HepG2 (cell line): ENCODE measurements at regions not wholly inside any gene's neighbourhood (a gene's known extent, or its start where the extent isn't known, plus 50 kb on each side); places are given as distances from the start of the nearest gene placed in this dataset.

Experiments
- BORCS8-MEF2B ChIP-seq: sonication (generic); formaldehyde crosslinking; IDR thresholded peaks from 2 replicates; pipeline ENCODE4 v1.8.0; 2022; ENCODE audit warnings: mild to moderate bottlenecking, missing genetic modification reagents
- CTCF ChIP-seq: sonication (generic); formaldehyde crosslinking; IDR thresholded peaks from 2 replicates; pipeline ENCODE4 v1.5.0; 2020; ENCODE audit warnings: mild to moderate bottlenecking, missing genetic modification reagents, moderate library complexity
- E2F2 ChIP-seq: sonication (generic); formaldehyde crosslinking; IDR thresholded peaks from 2 replicates; pipeline ENCODE4 v1.4.0; 2020; ENCODE audit warnings: missing genetic modification reagents, borderline replicate concordance
- FOXP1 ChIP-seq, 2 experiments: fragments of 450-650 bp in 1 of 2; IDR thresholded peaks; 2 replicates each; pipeline ENCODE4 v1.6.1; 2017 to 2018; ENCODE audit warnings: antibody characterized with exemption in 1 of 2
- IKZF4 ChIP-seq: sonication (generic); formaldehyde crosslinking; IDR thresholded peaks from 2 replicates; pipeline ENCODE4 v1.5.1; 2020; ENCODE audit warnings: borderline replicate concordance, mild to moderate bottlenecking, low read depth, missing genetic modification reagents; ENCODE audit errors: not compliant biosample characterization
- TAF1 ChIP-seq: sonication (generic); formaldehyde crosslinking; IDR thresholded peaks from 2 replicates; pipeline ENCODE4 v1.4.0; 2020; ENCODE audit warnings: missing genetic modification reagents
- THAP8 ChIP-seq: sonication (generic); formaldehyde crosslinking; IDR thresholded peaks from 2 replicates; pipeline ENCODE4 v1.5.1; 2020; ENCODE audit warnings: missing genetic modification reagents, mild to moderate bottlenecking, borderline replicate concordance
- ZBTB21 ChIP-seq: sonication (generic); formaldehyde crosslinking; IDR thresholded peaks from 2 replicates; pipeline ENCODE4 v1.4.0; 2020; ENCODE audit warnings: missing genetic modification reagents
- ZBTB33 ChIP-seq: sonication (generic); formaldehyde crosslinking; IDR thresholded peaks from 2 replicates; pipeline ENCODE4 v1.4.0; 2020; ENCODE audit warnings: missing genetic modification reagents
- ZNF326 ChIP-seq: sonication (generic); formaldehyde crosslinking; IDR thresholded peaks from 2 replicates; pipeline ENCODE4 v1.4.0; 2020; ENCODE audit warnings: missing genetic modification reagents, borderline replicate concordance

- TF ChIP-seq E2F2 (CRISPR knock-in tag) (no peak), CTCF (no peak), ZBTB33 (CRISPR knock-in tag) (no peak), ZBTB21 (CRISPR knock-in tag) (no peak), FOXP1 (IDR thresholded peaks at IDR 0.05) (no peak), FOXP1 (CRISPR knock-in tag; IDR thresholded peaks at IDR 0.05) (no peak), TAF1 (CRISPR knock-in tag) (no peak), BORCS8-MEF2B (no peak), IKZF4 (no peak), THAP8 (CRISPR knock-in tag) (no peak), ZNF326 (CRISPR knock-in tag) (no peak)
These were observed 101.2 kb downstream of the SMPDL3A start for GRCh38 chr6:122890250-122890649.
